ENCODE measurements at regions not wholly inside any gene's neighbourhood (a gene's known extent, or its start where the extent isn't known, plus 50 kb on each side); places are given as distances from the start of the nearest gene placed in this dataset.

- TF ChIP-seq POLR2A (IDR thresholded peaks at IDR 0.05) (no peak), CTCF (IDR thresholded peaks at IDR 0.05) (no peak), POLR2AphosphoS5 (IDR thresholded peaks at IDR 0.05) (no peak), EP300 (IDR thresholded peaks at IDR 0.05) (no peak)
Measured at GRCh38 chr16:85534536-85535351, 78.4 kb upstream of the GSE1 start.
